DOHH2 (cell line): ENCODE measurements at regions not wholly inside any gene's neighbourhood (a gene's known extent, or its start where the extent isn't known, plus 50 kb on each side); places are given as distances from the start of the nearest gene placed in this dataset.
"Not testable (repeated sequence)": the region's sequence is repeated elsewhere in the genome, so short reads cannot be mapped to it uniquely, and the experiment has no call there.

Experiments
- H3F3A ChIP-seq: fragments of 200-600 bp; sonication (generic), shearing (Covaris generic); 2 replicates; pipeline ENCODE4 v1.6.0; 2016; ENCODE audit warnings: antibody characterized with exemption, mild to moderate bottlenecking; ENCODE audit not compliant: control insufficient read depth, insufficient read depth
- H3K27ac ChIP-seq: fragments of 200-600 bp; sonication (generic); 2 replicates; pipeline ENCODE4 v1.5.1; 2014; ENCODE audit warnings: low read depth, mild to moderate bottlenecking, low read length, moderate library complexity
- H3K27me3 ChIP-seq: fragments of 200-600 bp; sonication (generic); 2 replicates; pipeline ENCODE4 v1.6.1; 2014; ENCODE audit warnings: mild to moderate bottlenecking, low read length, mixed read lengths; ENCODE audit not compliant: control insufficient read depth
- H3K36me3 ChIP-seq: fragments of 200-600 bp; sonication (generic); 2 replicates; pipeline ENCODE4 v1.6.1; 2014; ENCODE audit warnings: mild to moderate bottlenecking, low read length, moderate library complexity, mixed read lengths; ENCODE audit not compliant: control insufficient read depth
- H3K4me1 ChIP-seq: fragments of 200-600 bp; sonication (generic); 2 replicates; pipeline ENCODE4 v1.6.1; 2014; ENCODE audit warnings: mild to moderate bottlenecking, low read length, mixed read lengths; ENCODE audit not compliant: control insufficient read depth
- H3K4me2 ChIP-seq: fragments of 200-600 bp; sonication (generic); 2 replicates; pipeline ENCODE4 v1.6.0; 2014; ENCODE audit warnings: mild to moderate bottlenecking, low read length, moderate library complexity
- H3K4me3 ChIP-seq: fragments of 200-600 bp; sonication (generic); 2 replicates; pipeline ENCODE4 v1.5.1; 2014; ENCODE audit warnings: mild to moderate bottlenecking, low read length, mixed read lengths
- H3K79me2 ChIP-seq: fragments of 200-600 bp; sonication (generic); 2 replicates; pipeline ENCODE4 v1.6.1; 2014; ENCODE audit warnings: mild to moderate bottlenecking, low read length, mixed read lengths; ENCODE audit not compliant: control insufficient read depth
- H3K9me2 ChIP-seq: fragments of 200-600 bp; sonication (generic); replicated peaks from 2 replicates; pipeline ENCODE4 v1.6.1; 2014; ENCODE audit warnings: mild to moderate bottlenecking, low read length, mixed read lengths; ENCODE audit not compliant: control insufficient read depth
- H3K9me3 ChIP-seq: fragments of 200-600 bp; sonication (generic); 2 replicates; pipeline ENCODE4 v1.6.1; 2014; ENCODE audit warnings: antibody characterized with exemption, low read length, mixed read lengths; ENCODE audit not compliant: control insufficient read depth, insufficient read depth
- H4K20me1 ChIP-seq: fragments of 200-600 bp; sonication (generic); 2 replicates; pipeline ENCODE4 v1.6.0; 2014; ENCODE audit warnings: low read depth, mild to moderate bottlenecking, antibody characterized with exemption, low read length, moderate library complexity; ENCODE audit not compliant: control insufficient read depth, insufficient read depth
- CTCF ChIP-seq: fragments of 200-600 bp; sonication (generic); IDR thresholded peaks from one replicate; pipeline ENCODE4 v1.5.1; 2014; ENCODE audit warnings: antibody characterized with exemption, mild to moderate bottlenecking, low read depth, low read length; ENCODE audit not compliant: poor library complexity, severe bottlenecking
- EZH2phosphoT487 ChIP-seq: fragments of 200-600 bp; sonication (generic); IDR thresholded peaks from 2 replicates; pipeline ENCODE4 v1.6.1; 2017; ENCODE audit warnings: borderline replicate concordance, mild to moderate bottlenecking, antibody characterized with exemption, low read length, moderate library complexity, mixed read lengths

DNA sequence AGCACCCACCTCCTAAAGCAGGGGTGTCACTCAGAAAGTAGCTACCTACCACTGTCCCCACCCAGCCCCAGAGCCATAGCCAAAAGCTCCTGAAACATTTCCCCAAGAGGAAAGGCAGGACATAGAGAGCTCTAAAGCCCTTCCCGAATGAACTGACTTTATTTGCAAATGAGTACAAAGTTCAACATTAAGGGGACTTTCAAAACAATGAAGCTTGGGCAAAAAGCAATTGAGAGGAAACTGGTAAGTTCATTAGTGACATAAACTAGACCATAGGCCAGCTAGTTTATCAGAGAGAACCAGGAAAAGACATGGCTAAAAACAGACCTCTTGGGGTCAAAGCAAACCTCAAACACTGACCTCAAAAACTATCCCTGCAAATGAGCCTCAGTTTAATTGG is 72.7 kb downstream of the IGLL5 start:
- Histone ChIP-seq H3K4me3 (no peak overlapping the region), H3K79me2 (no peaks in the 10 kb centered on the region), H3K36me3 (no peaks in the 10 kb centered on the region), H3F3A (peaks cover 2% of the 10 kb centered on the region; the same call in 1 of the 2 replicates), H3K4me1 (peaks cover 12% of the 10 kb centered on the region), H3K27me3 (no peaks in the 10 kb centered on the region), H3K4me2 (no peak overlapping the region), H3K9me2 (no peaks in the 10 kb centered on the region), H4K20me1 (no peaks in the 10 kb centered on the region), H3K27ac (no peak overlapping the region), H3K9me3 (peaks cover 13% of the 10 kb centered on the region; the same call in 1 of the 2 replicates)
- TF ChIP-seq CTCF (no peak), EZH2phosphoT487 (no peak)

- no peak overlapping the region for H3K27ac ChIP-seq
- H4K20me1 ChIP-seq, result no peaks in the 10 kb centered on the region
- TF ChIP-seq CTCF (no peak), EZH2phosphoT487 (no peak)
- no peaks in the 10 kb centered on the region for H3K9me2 ChIP-seq
- H3F3A ChIP-seq, result no peaks in the 10 kb centered on the region
- no peaks in the 10 kb centered on the region for H3K36me3 ChIP-seq
- no peaks in the 10 kb centered on the region for H3K27me3 ChIP-seq
- H3K79me2 ChIP-seq, result no peaks in the 10 kb centered on the region
- H3K9me3 ChIP-seq, result peaks cover 13% of the 10 kb centered on the region; the same call in 1 of the 2 replicates
- H3K4me3 ChIP-seq, result no peak overlapping the region
- H3K4me2 ChIP-seq, result no peak overlapping the region
- H3K4me1 ChIP-seq, result 0 out of 2 replicates have a peak, but pooled peaks cover 3% of the 10 kb centered on the region
Measured at GRCh38 chr22:22961574-22961973, 74.0 kb downstream of the IGLL5 start.

- Histone ChIP-seq H4K20me1 (no peaks in the 10 kb centered on the region), H3K4me2 (no peak overlapping the region), H3K27me3 (no peaks in the 10 kb centered on the region), H3K9me3 (peaks cover 4% of the 10 kb centered on the region; the same call in 1 of the 2 replicates), H3K27ac (no peak overlapping the region), H3F3A (no peaks in the 10 kb centered on the region), H3K79me2 (no peaks in the 10 kb centered on the region), H3K9me2 (no peaks in the 10 kb centered on the region), H3K4me1 (no peaks in the 10 kb centered on the region), H3K36me3 (no peaks in the 10 kb centered on the region), H3K4me3 (no peak overlapping the region)
- TF ChIP-seq CTCF (no peak), EZH2phosphoT487 (no peak)
Measured at GRCh38 chr22:22968366-22968765, 80.8 kb downstream of the IGLL5 start.

DNA sequence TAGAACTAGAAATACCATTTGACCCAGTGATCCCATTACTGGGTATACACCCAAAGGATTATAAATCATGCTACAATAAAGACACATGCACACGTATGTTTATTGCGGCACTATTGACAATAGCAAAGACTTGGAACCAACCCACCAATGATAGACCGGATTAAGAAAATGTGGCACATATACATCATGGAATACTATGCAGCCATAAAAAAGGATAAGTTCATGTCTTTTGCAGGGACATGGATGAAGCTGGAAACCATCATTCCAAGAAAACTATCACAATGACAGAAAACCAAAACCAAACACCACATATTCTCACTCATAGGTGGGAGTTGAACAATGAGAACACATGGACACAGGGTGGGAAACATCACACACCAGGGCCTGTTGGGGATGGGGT is 85.0 kb downstream of the IGLL5 start:
- H3K27ac ChIP-seq, H3K27me3 ChIP-seq, H3K9me2 ChIP-seq, H3K36me3 ChIP-seq, H3K79me2 ChIP-seq, H3K4me2 ChIP-seq, H4K20me1 ChIP-seq, H3K4me1 ChIP-seq, H3K4me3 ChIP-seq, H3F3A ChIP-seq, H3K9me3 ChIP-seq: not testable (repeated sequence)
